Upper lobe of right lung (tissue), 1 donor: ENCODE measurements at regions not wholly inside any gene's neighbourhood (a gene's known extent, or its start where the extent isn't known, plus 50 kb on each side); places are given as distances from the start of the nearest gene placed in this dataset.

Experiments
- ATAC-seq: fragments of 200-7000 bp; cut with Tn5 transposase; one replicate; pipeline ENCODE4 v1.9.1; 2020; ENCODE audit warnings: mild to moderate bottlenecking, moderate library complexity
- DNase-seq: peaks from one replicate; pipeline ENCODE4 v3.0.0-alpha.2; 2020
- H3K27ac ChIP-seq: fragments of 200-600 bp; one replicate; pipeline ENCODE4 v1.8.0; 2022
- H3K27me3 ChIP-seq: fragments of 200-600 bp; one replicate; pipeline ENCODE4 v1.8.0; 2022; ENCODE audit warnings: mild to moderate bottlenecking
- H3K36me3 ChIP-seq: fragments of 200-600 bp; one replicate; pipeline ENCODE4 v1.8.0; 2022
- H3K4me1 ChIP-seq: fragments of 200-600 bp; one replicate; pipeline ENCODE4 v1.8.0; 2022
- H3K4me3 ChIP-seq: fragments of 200-600 bp; one replicate; pipeline ENCODE4 v1.8.0; 2022; ENCODE audit warnings: mild to moderate bottlenecking
- H3K9me3 ChIP-seq: fragments of 200-600 bp; one replicate; pipeline ENCODE4 v1.8.0; 2022
- CTCF ChIP-seq: fragments of 200-600 bp; IDR thresholded peaks from one replicate; pipeline ENCODE4 v1.8.0; 2022; ENCODE audit warnings: antibody characterized with exemption
- intact Hi-C: fragments of 100-400 bp; cut with DNase I; formaldehyde crosslinking; loops from one replicate; pipeline ENCODE4 v1.11.0; 2022
- donor health status: DM: no; HTN: yes; CAD: no; lungs with severe emphysema.

GRCh38 chr9:96174371-96174770 is 127.6 kb downstream of the HSD17B3 start:
- intact Hi-C loops: no loop called here

GRCh38 chr9:96173640-96174039 is 128.3 kb downstream of the HSD17B3 start:
- DNase-seq (no peak), ATAC-seq (no peak)
- intact Hi-C loops: no loop called here
- TF ChIP-seq CTCF: no peak
- Histone ChIP-seq H3K9me3 (no peaks in the 10 kb centered on the region), H3K27me3 (no peaks in the 10 kb centered on the region), H3K36me3 (no peaks in the 10 kb centered on the region), H3K27ac (no peak overlapping the region), H3K4me3 (no peak overlapping the region), H3K4me1 (no peaks in the 10 kb centered on the region)

More at GRCh38 chr9:96174371-96174770, 127.6 kb downstream of the HSD17B3 start:
- ATAC-seq (no peak), DNase-seq (no peak)
- Histone ChIP-seq H3K9me3 (no peaks in the 10 kb centered on the region), H3K36me3 (no peaks in the 10 kb centered on the region), H3K4me3 (no peak overlapping the region), H3K4me1 (no peaks in the 10 kb centered on the region), H3K27me3 (no peaks in the 10 kb centered on the region), H3K27ac (no peak overlapping the region)
- no peak for TF ChIP-seq CTCF

GRCh38 chr9:96172797-96173196 is 129.2 kb downstream of the HSD17B3 start:
- Histone ChIP-seq H3K4me1 (no peaks in the 10 kb centered on the region), H3K27ac (no peak overlapping the region), H3K4me3 (no peak overlapping the region), H3K9me3 (no peaks in the 10 kb centered on the region), H3K27me3 (no peaks in the 10 kb centered on the region), H3K36me3 (no peaks in the 10 kb centered on the region)
- intact Hi-C loops: no loop called here
- TF ChIP-seq CTCF: no peak
- DNase-seq: no peak
- no peak for ATAC-seq

GRCh38 chr9:96171728-96172127 is 130.2 kb downstream of the HSD17B3 start:
- intact Hi-C loops: no loop called here
- Histone ChIP-seq H3K9me3 (no peaks in the 10 kb centered on the region), H3K27ac (no peak overlapping the region), H3K27me3 (no peaks in the 10 kb centered on the region), H3K4me3 (no peak overlapping the region), H3K36me3 (no peaks in the 10 kb centered on the region), H3K4me1 (no peaks in the 10 kb centered on the region)
- no peak for TF ChIP-seq CTCF
- ATAC-seq (no peak), DNase-seq (no peak)

- TF ChIP-seq CTCF: no peak
- no peak for DNase-seq
- no peak overlapping the region for H3K4me3 ChIP-seq
- no peak overlapping the region for H3K27ac ChIP-seq
- no peaks in the 10 kb centered on the region for H3K4me1 ChIP-seq
- no peak for ATAC-seq
- no peaks in the 10 kb centered on the region for H3K27me3 ChIP-seq
- intact Hi-C loops: no loop called here
- no peaks in the 10 kb centered on the region for H3K36me3 ChIP-seq
- no peaks in the 10 kb centered on the region for H3K9me3 ChIP-seq
Observed at GRCh38 chr9:96169901-96170300, 132.1 kb downstream of the HSD17B3 start.

GRCh38 chr9:96169484-96169883 is 132.5 kb downstream of the HSD17B3 start:
- Histone ChIP-seq H3K4me1 (no peaks in the 10 kb centered on the region), H3K36me3 (no peaks in the 10 kb centered on the region), H3K9me3 (no peaks in the 10 kb centered on the region), H3K4me3 (no peak overlapping the region), H3K27ac (no peak overlapping the region), H3K27me3 (no peaks in the 10 kb centered on the region)
- ATAC-seq (peak; percentile 52), DNase-seq (no peak)
- no peak for TF ChIP-seq CTCF
- intact Hi-C loops: no loop called here
